SK-N-SH (cell line): ENCODE measurements at regions not wholly inside any gene's neighbourhood (a gene's known extent, or its start where the extent isn't known, plus 50 kb on each side); places are given as distances from the start of the nearest gene placed in this dataset.

Source experiments
- CTCF ChIP-seq: fragments of 200-600 bp; sonication (generic); IDR thresholded peaks from 2 replicates; pipeline ENCODE4 v1.6.1; 2017; ENCODE audit warnings: antibody characterized with exemption, mild to moderate bottlenecking, moderate library complexity
- EP300 ChIP-seq, 2 experiments: IDR thresholded peaks; 2 replicates each; pipeline versions ENCODE4 v1.4.0 to v1.6.1; 2012; ENCODE audit warnings: borderline replicate concordance in 1 of 2, low read depth in 1 of 2, low read length in 1 of 2
- POLR2AphosphoS5 ChIP-seq: IDR thresholded peaks from 2 replicates; pipeline ENCODE4 v1.6.1; 2012; ENCODE audit warnings: low read depth, low read length

GRCh38 chr1:4506591-4506990 lies 147.8 kb upstream of the AJAP1 start:
- TF ChIP-seq POLR2AphosphoS5, result no peak
- no peak for TF ChIP-seq CTCF
- TF ChIP-seq EP300 (IDR thresholded peaks at IDR 0.05; ENCODE audit: borderline replicate concordance in 1 of 2, low read depth in 1 of 2, low read length in 1 of 2), result no peak
